AG04449 (cell line): ENCODE measurements at regions not wholly inside any gene's neighbourhood (a gene's known extent, or its start where the extent isn't known, plus 50 kb on each side); places are given as distances from the start of the nearest gene placed in this dataset.
"Not testable (repeated sequence)": the region's sequence is repeated elsewhere in the genome, so short reads cannot be mapped to it uniquely, and the experiment has no call there.

Source experiments
- CTCF ChIA-PET: fragments of 350-600 bp; formaldehyde crosslinking; extraction: SDS; loops from one replicate; lab custom pipeline; 2021; ENCODE audit warnings: antibody characterized with exemption; lab: Yijun Ruan, JAX
- POLR2A ChIA-PET: fragments of 400-600, 350-600 bp; formaldehyde crosslinking; extraction: SDS; loops from one replicate; lab custom pipeline; 2020; ENCODE audit warnings: antibody characterized with exemption, inconsistent platforms; lab: Yijun Ruan, JAX
- DNase-seq: peaks from one replicate; pipeline ENCODE4 v3.0.0-alpha.2; 2010; ENCODE audit warnings: low read depth, low spot score
- H3K4me3 ChIP-seq: 2 replicates; pipeline ENCODE4 v1.5.1; 2011; ENCODE audit warnings: low read depth, mild to moderate bottlenecking, control low read depth, low read length
- TF ChIP-seq, protein P1 (sequence below): IDR thresholded peaks from one replicate; pipeline ENCODE4 v1.5.1; 2011; ENCODE audit warnings: mild to moderate bottlenecking, moderate library complexity, low read length, control low read depth, inconsistent platforms; ENCODE audit not compliant: insufficient read depth; ENCODE audit errors: missing control alignments

DNA sequence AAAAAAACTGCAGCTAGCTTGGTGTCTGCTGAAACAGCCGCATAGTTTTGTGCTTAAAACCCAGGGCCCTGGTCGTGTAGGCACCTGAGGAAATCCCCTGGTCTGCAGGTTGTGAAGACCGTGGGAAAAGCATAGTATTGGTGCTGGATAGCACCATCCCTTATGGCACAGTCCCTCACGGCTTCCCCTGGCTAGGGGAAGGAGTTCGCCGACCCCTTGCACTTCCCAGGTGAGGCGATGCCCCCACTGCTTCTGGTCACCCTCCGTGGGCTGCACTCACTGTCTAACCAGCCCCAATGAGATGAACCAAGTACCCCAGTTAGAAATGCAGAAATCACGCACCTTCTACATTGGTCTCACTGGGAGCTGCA is 1105.1 kb downstream of the STPG2 start:
- no peak for DNase-seq
- ChIA-PET CTCF (no interaction called here), POLR2A (no interaction called here)
- TF ChIP-seq, protein P1, sequence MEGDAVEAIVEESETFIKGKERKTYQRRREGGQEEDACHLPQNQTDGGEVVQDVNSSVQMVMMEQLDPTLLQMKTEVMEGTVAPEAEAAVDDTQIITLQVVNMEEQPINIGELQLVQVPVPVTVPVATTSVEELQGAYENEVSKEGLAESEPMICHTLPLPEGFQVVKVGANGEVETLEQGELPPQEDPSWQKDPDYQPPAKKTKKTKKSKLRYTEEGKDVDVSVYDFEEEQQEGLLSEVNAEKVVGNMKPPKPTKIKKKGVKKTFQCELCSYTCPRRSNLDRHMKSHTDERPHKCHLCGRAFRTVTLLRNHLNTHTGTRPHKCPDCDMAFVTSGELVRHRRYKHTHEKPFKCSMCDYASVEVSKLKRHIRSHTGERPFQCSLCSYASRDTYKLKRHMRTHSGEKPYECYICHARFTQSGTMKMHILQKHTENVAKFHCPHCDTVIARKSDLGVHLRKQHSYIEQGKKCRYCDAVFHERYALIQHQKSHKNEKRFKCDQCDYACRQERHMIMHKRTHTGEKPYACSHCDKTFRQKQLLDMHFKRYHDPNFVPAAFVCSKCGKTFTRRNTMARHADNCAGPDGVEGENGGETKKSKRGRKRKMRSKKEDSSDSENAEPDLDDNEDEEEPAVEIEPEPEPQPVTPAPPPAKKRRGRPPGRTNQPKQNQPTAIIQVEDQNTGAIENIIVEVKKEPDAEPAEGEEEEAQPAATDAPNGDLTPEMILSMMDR: no peak
- no peak overlapping the region for H3K4me3 ChIP-seq

DNA sequence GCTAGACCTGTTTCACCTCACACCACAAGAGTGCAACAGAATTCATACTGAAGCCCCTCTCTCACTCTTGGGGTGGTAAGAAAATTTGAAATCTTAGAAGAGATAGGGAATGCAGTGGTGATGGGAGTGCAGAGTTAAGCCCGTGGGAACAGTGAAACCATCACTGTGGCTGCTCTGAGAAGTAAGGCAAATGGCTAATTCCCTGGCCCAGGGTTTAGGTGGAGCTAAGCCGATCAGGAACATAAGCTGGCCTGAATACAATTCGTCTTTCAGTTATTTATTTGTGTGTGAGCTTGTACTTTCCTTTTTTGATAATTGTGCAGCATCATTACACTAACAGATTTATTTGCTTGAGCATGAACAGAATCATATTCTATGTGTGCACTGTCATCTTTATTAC is 1070.6 kb downstream of the STPG2 start:
- H3K4me3 ChIP-seq: no peak overlapping the region
- CTCF ChIA-PET: no interaction called here
- POLR2A ChIA-PET: no interaction called here
- DNase-seq: no peak
- TF ChIP-seq, protein P1: no peak

DNA sequence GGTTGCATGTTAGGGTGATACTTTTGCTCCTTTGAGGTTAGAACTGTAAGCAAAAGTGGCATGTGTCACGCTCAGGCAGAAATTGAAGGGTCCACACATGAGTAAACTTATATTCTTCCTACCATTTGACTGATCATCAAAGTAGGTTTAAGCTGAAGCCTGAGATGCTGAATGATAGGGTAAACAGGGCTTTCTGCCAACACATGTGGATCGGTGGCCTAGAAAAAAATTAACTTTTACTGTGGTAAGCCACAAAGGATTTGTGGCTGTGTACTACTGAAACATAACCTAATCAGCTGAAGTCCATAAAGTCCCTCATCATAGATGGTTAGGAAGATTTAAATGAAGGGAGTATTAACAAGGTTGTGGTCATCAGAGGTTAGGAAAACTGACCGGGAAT is 1070.1 kb downstream of the STPG2 start:
- CTCF ChIA-PET: no interaction called here
- TF ChIP-seq, protein P1: no peak
- no peak for DNase-seq
- no peak overlapping the region for H3K4me3 ChIP-seq
- POLR2A ChIA-PET: no interaction called here

DNA sequence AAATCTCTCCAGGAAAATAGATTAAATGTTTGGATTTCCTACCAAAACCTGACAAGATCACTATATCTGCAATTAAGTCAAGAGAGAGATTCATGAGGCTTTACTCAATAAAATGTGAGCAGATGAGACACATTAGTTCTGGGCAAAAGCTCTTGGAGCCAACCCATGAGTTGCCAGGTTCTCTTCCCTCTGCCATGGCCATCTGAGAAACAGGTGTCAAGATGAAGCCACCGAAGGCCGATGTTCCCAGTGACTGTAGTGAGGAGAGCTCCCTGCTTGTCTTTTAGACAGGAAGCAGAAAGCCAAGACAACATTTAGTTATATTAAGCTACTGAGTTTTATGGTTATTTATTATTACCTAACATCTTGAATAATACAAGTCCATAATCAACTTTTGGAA is 1068.7 kb downstream of the STPG2 start:
- no peak overlapping the region for H3K4me3 ChIP-seq
- CTCF ChIA-PET: no interaction called here
- TF ChIP-seq, protein P1: no peak
- no peak for DNase-seq
- POLR2A ChIA-PET: no interaction called here

DNA sequence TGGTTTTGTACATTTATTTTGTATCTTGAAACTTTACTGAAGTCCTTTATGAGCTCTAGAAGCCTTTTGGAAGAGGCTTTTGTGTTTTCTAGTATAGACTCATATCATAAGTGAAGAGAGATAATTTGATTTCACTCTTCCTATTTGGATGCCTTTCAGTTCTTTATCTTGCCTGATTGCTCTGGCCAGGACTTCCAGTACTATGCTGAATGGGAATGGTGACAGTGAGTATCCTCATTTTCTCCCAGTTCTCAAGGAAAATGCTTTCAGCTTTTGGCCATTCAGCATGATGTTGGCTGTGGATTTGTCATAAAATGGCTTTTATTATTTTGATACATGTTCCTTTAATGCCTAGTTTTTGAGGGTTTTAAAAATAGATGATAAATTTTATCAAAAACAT is 1061.3 kb downstream of the STPG2 start:
- DNase-seq: no peak
- TF ChIP-seq, protein P1: no peak
- ChIA-PET POLR2A (no interaction called here), CTCF (no interaction called here)
- no peak overlapping the region for H3K4me3 ChIP-seq

DNA sequence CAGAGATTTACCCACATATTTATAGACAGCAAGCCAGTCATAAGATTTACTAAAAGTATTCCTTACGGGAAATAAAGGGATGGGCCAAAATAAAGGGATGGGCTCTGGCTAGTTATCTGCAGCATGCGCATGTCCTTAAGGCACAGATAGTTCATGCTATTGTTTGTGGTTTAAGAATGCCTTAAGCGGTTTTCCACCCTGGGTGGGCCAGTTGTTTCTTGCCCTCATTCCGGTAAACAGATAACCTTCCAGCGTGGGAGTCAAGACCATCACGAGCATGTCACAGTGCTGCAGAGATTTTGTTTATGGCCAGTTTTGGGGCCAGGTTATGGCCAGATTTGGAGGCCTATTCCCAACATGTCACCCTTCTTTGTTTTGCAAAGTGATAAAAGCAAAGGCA is 1046.2 kb downstream of the STPG2 start:
- POLR2A ChIA-PET, CTCF ChIA-PET, DNase-seq, H3K4me3 ChIP-seq: not testable (repeated sequence)

DNA sequence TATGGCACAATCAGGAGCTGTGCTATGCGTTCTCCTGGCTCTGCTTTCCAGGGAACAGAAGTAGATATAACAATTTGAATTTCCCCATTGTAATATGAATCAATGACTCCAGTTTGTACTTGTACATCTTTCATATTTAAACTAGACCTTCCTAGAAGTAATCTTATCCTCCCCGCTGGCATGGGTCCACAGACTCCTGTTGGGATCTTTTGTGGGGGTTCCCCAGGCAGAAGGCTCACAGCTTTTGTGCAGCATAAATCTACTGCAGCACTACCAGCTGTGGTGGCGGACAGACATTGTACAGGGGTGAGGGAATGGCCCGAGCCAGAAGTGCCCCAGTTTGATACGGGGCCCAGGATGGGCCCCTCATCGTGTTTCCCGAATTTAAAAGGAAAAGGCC is 1042.1 kb downstream of the STPG2 start:
- POLR2A ChIA-PET, CTCF ChIA-PET, DNase-seq: not testable (repeated sequence)

More for the DNA sequence above, 1042.1 kb downstream of the STPG2 start:
- not testable (repeated sequence) for H3K4me3 ChIP-seq
